IPS-18c (cell line): ENCODE measurements at regions not wholly inside any gene's neighbourhood (a gene's known extent, or its start where the extent isn't known, plus 50 kb on each side); places are given as distances from the start of the nearest gene placed in this dataset.

Experiments used
- H3K4me3 ChIP-seq: 2 replicates; pipeline ENCODE4 v1.7.0; 2013; ENCODE audit warnings: low read depth, mild to moderate bottlenecking, low read length, moderate library complexity; ENCODE audit not compliant: insufficient read depth
- H3K9me3 ChIP-seq: one replicate; pipeline ENCODE4 v1.6.1; 2013; ENCODE audit warnings: mild to moderate bottlenecking, low read length, moderate library complexity; ENCODE audit not compliant: control insufficient read depth, insufficient read depth

- Histone ChIP-seq H3K9me3 (no peaks in the 10 kb centered on the region), H3K4me3 (no peak overlapping the region)
Measured at GRCh38 chr1:60225486-60225885, 151.9 kb upstream of the C1orf87 start.

GRCh38 chr1:60224523-60224922 lies 151.0 kb upstream of the C1orf87 start:
- H3K4me3 ChIP-seq = no peak overlapping the region
- H3K9me3 ChIP-seq = no peaks in the 10 kb centered on the region

- H3K9me3 ChIP-seq = no peaks in the 10 kb centered on the region
- no peak overlapping the region for H3K4me3 ChIP-seq
Measured at GRCh38 chr1:60223158-60223557, 149.6 kb upstream of the C1orf87 start.

- Histone ChIP-seq H3K4me3 (no peak overlapping the region), H3K9me3 (no peaks in the 10 kb centered on the region)
Measured at GRCh38 chr1:60222360-60223115, 149.0 kb upstream of the C1orf87 start.

- no peaks in the 10 kb centered on the region for H3K9me3 ChIP-seq
- no peak overlapping the region for H3K4me3 ChIP-seq
Measured at GRCh38 chr1:60213253-60213652, 139.7 kb upstream of the C1orf87 start.

GRCh38 chr1:60196026-60196425 lies 122.5 kb upstream of the C1orf87 start:
- Histone ChIP-seq H3K9me3 (no peaks in the 10 kb centered on the region), H3K4me3 (no peak overlapping the region)

- Histone ChIP-seq H3K4me3 (no peak overlapping the region), H3K9me3 (peaks cover 4% of the 10 kb centered on the region)
Measured at GRCh38 chr1:60185684-60186083, 112.1 kb upstream of the C1orf87 start.

GRCh38 chr1:60184521-60184920 lies 111.0 kb upstream of the C1orf87 start:
- Histone ChIP-seq H3K9me3 (peaks cover 4% of the 10 kb centered on the region), H3K4me3 (no peak overlapping the region)

- H3K9me3 ChIP-seq = no peaks in the 10 kb centered on the region
- H3K4me3 ChIP-seq = no peak overlapping the region
Measured at GRCh38 chr1:60173729-60174505, 100.3 kb upstream of the C1orf87 start.

- no peaks in the 10 kb centered on the region for H3K9me3 ChIP-seq
- H3K4me3 ChIP-seq = no peak overlapping the region
Measured at GRCh38 chr1:60173006-60173405, 99.4 kb upstream of the C1orf87 start.

GRCh38 chr1:60171801-60172200 lies 98.2 kb upstream of the C1orf87 start:
- Histone ChIP-seq H3K4me3 (no peak overlapping the region), H3K9me3 (no peaks in the 10 kb centered on the region)

- no peaks in the 10 kb centered on the region for H3K9me3 ChIP-seq
Measured at GRCh38 chr1:60170709-60171108, 97.1 kb upstream of the C1orf87 start.

GRCh38 chr1:60169206-60169605 lies 95.6 kb upstream of the C1orf87 start:
- Histone ChIP-seq H3K4me3 (no peak overlapping the region), H3K9me3 (no peaks in the 10 kb centered on the region)

More at GRCh38 chr1:60170709-60171108, 97.1 kb upstream of the C1orf87 start:
- no peak overlapping the region for H3K4me3 ChIP-seq

GRCh38 chr1:60162936-60163335 lies 89.4 kb upstream of the C1orf87 start:
- no peak overlapping the region for H3K4me3 ChIP-seq
- H3K9me3 ChIP-seq = no peaks in the 10 kb centered on the region

- Histone ChIP-seq H3K4me3 (no peak overlapping the region), H3K9me3 (no peaks in the 10 kb centered on the region)
Measured at GRCh38 chr1:60160141-60160540, 86.6 kb upstream of the C1orf87 start.

GRCh38 chr1:60156371-60156770 lies 82.8 kb upstream of the C1orf87 start:
- Histone ChIP-seq H3K4me3 (no peak overlapping the region), H3K9me3 (no peaks in the 10 kb centered on the region)

GRCh38 chr1:60153961-60154360 lies 80.4 kb upstream of the C1orf87 start:
- Histone ChIP-seq H3K9me3 (no peaks in the 10 kb centered on the region), H3K4me3 (no peak overlapping the region)

GRCh38 chr1:60152891-60153290 lies 79.3 kb upstream of the C1orf87 start:
- no peaks in the 10 kb centered on the region for H3K9me3 ChIP-seq
- no peak overlapping the region for H3K4me3 ChIP-seq
